Adrenal gland (tissue), 5 donors: ENCODE measurements at regions not wholly inside any gene's neighbourhood (a gene's known extent, or its start where the extent isn't known, plus 50 kb on each side); places are given as distances from the start of the nearest gene placed in this dataset.

Experiments used
- CTCF ChIP-seq, 6 experiments: fragments of 450-650 bp in 4 of 6; fragments of 200-600 bp in 2 of 6; sonication (generic) in 1 of 6; IDR thresholded peaks; 1 replicate in 5 of 6; 2 replicates in 1 of 6; pipeline versions ENCODE4 v1.5.1 to v1.8.0; 2016 to 2021; ENCODE audit warnings: antibody characterized with exemption in 6 of 6, mild to moderate bottlenecking in 2 of 6, moderate library complexity in 1 of 6
- POLR2A ChIP-seq, 2 donors: fragments of 450-650 bp; IDR thresholded peaks; one replicate each; pipeline ENCODE4 v1.6.1; 2017; ENCODE audit warnings: antibody characterized with exemption in 2 of 2, mild to moderate bottlenecking in 2 of 2, moderate library complexity in 1 of 2
- donor health status: DM: no; HTN: no; CAD: no.

DNA sequence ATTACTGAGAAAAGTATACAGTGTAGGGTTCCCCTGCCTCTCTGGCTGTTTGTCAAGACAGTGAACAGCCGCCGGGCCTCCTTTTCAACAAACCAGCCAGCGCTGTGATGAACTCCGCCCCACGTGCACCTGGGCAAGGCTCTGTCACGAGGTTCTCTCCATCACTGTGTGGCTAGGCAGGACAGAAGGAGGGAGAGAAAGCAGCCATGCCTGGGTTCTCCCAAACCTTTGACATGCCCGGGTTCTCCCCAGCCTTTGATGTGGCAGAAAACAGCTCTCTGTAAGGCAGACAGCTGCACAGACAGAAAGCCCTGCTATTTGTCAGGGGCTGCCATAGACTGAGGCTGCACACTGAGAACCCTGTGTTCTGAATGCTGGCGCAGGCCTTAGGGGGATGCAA lies 101.4 kb upstream of the TRPM1 start:
- TF ChIP-seq POLR2A (IDR thresholded peaks at IDR 0.05): no peak
- TF ChIP-seq CTCF (IDR thresholded peaks at IDR 0.05): no peak
